Activated CD4-positive, alpha-beta memory T cell treated with anti-CD3 and anti-CD28 coated beads, Interleukin-2, amount 10 ng/mL, durations not matched to agents 7 days and 5 days (primary cell): ENCODE measurements at regions not wholly inside any gene's neighbourhood (a gene's known extent, or its start where the extent isn't known, plus 50 kb on each side); places are given as distances from the start of the nearest gene placed in this dataset.

Experiments used
- CTCF ChIA-PET: fragments of 350-600 bp; sonication (Branson Sonifier 250); formaldehyde crosslinking; loops from one replicate; lab custom pipeline; 2021; ENCODE audit warnings: antibody characterized with exemption, inconsistent platforms; lab: Charles Lee
- POLR2A ChIA-PET: fragments of 350-600 bp; sonication (Branson Sonifier 250); formaldehyde crosslinking; loops from one replicate; lab custom pipeline; 2021; ENCODE audit warnings: antibody characterized with exemption; lab: Charles Lee
- DNase-seq: peaks from one replicate; pipeline ENCODE4 v3.0.0-alpha.2; 2020
- H3K27ac Mint-ChIP-seq: one replicate; pipeline ENCODE4 v1.8.0; 2021; ENCODE audit warnings: mild to moderate bottlenecking, mixed read lengths
- H3K27me3 Mint-ChIP-seq: one replicate; pipeline ENCODE4 v1.8.0; 2021; ENCODE audit warnings: mixed read lengths
- H3K36me3 Mint-ChIP-seq: one replicate; pipeline ENCODE4 v1.8.0; 2021; ENCODE audit warnings: low read depth, mixed read lengths
- H3K4me1 Mint-ChIP-seq: one replicate; pipeline ENCODE4 v1.8.0; 2021; ENCODE audit warnings: mixed read lengths
- H3K4me3 Mint-ChIP-seq: one replicate; pipeline ENCODE4 v1.8.0; 2021; ENCODE audit warnings: mild to moderate bottlenecking, mixed read lengths
- H3K9me3 Mint-ChIP-seq: one replicate; pipeline ENCODE4 v1.8.0; 2021; ENCODE audit warnings: mixed read lengths

- POLR2A ChIA-PET: no interaction called here
- Mint-ChIP-seq H3K27me3 (peaks cover 5% of the 10 kb centered on the region), H3K4me1 (peaks cover 11% of the 10 kb centered on the region), H3K9me3 (no peaks in the 10 kb centered on the region), H3K27ac (no peak overlapping the region), H3K4me3 (no peak overlapping the region), H3K36me3 (no peaks in the 10 kb centered on the region)
- CTCF ChIA-PET: interaction anchor here (0.8 to 2.8 kb wide), 7 partner anchors 10 to 603 kb away, joined by 3 to 27 read pairs (median 5); no protein-coding TSS in a partner anchor
- DNase-seq: no peak
Measured at GRCh38 chr2:157192445-157193423, 64.8 kb upstream of the GALNT5 start.

GRCh38 chr2:157193461-157193860 is 64.0 kb upstream of the GALNT5 start:
- CTCF ChIA-PET: interaction anchor here (0.8 to 2.8 kb wide), 8 partner anchors 11 to 604 kb away, joined by 3 to 27 read pairs (median 4); no protein-coding TSS in a partner anchor
- H3K36me3 Mint-ChIP-seq: no peaks in the 10 kb centered on the region
- peaks cover 11% of the 10 kb centered on the region for H3K27me3 Mint-ChIP-seq
- H3K4me3 Mint-ChIP-seq: no peak overlapping the region
- no peak for DNase-seq
- POLR2A ChIA-PET: no interaction called here
- H3K4me1 Mint-ChIP-seq: peaks cover 11% of the 10 kb centered on the region
- H3K27ac Mint-ChIP-seq: no peak overlapping the region
- no peaks in the 10 kb centered on the region for H3K9me3 Mint-ChIP-seq

GRCh38 chr2:157194097-157194688 is 63.3 kb upstream of the GALNT5 start:
- Mint-ChIP-seq H3K4me3 (no peak overlapping the region), H3K27ac (no peak overlapping the region), H3K27me3 (peaks cover 12% of the 10 kb centered on the region), H3K9me3 (no peaks in the 10 kb centered on the region), H3K36me3 (no peaks in the 10 kb centered on the region), H3K4me1 (peaks cover 11% of the 10 kb centered on the region)
- CTCF ChIA-PET: interaction anchor here (0.6 to 2.8 kb wide), 8 partner anchors 10 to 859 kb away, joined by 3 to 27 read pairs (median 4); no protein-coding TSS in a partner anchor
- POLR2A ChIA-PET: no interaction called here
- DNase-seq: peak; percentile 21

GRCh38 chr2:157194844-157195243 is 62.7 kb upstream of the GALNT5 start:
- peaks cover 12% of the 10 kb centered on the region for H3K27me3 Mint-ChIP-seq
- CTCF ChIA-PET: interaction anchor here (2.8 kb wide), 1 partner anchor 12 kb away, joined by 27 read pairs; no protein-coding TSS in a partner anchor
- H3K9me3 Mint-ChIP-seq: no peaks in the 10 kb centered on the region
- POLR2A ChIA-PET: no interaction called here
- no peak overlapping the region for H3K27ac Mint-ChIP-seq
- DNase-seq: no peak
- H3K4me1 Mint-ChIP-seq: peaks cover 11% of the 10 kb centered on the region
- H3K36me3 Mint-ChIP-seq: no peaks in the 10 kb centered on the region
- H3K4me3 Mint-ChIP-seq: no peak overlapping the region

- Mint-ChIP-seq H3K4me3 (no peak overlapping the region), H3K27ac (no peak overlapping the region), H3K4me1 (peaks cover 11% of the 10 kb centered on the region), H3K36me3 (no peaks in the 10 kb centered on the region), H3K27me3 (peaks cover 12% of the 10 kb centered on the region), H3K9me3 (no peaks in the 10 kb centered on the region)
- ChIA-PET CTCF (no interaction called here), POLR2A (no interaction called here)
- DNase-seq: no peak
Measured at GRCh38 chr2:157196956-157197355, 60.5 kb upstream of the GALNT5 start.

- H3K27me3 Mint-ChIP-seq: peaks cover 12% of the 10 kb centered on the region
- no peak overlapping the region for H3K4me3 Mint-ChIP-seq
- no peaks in the 10 kb centered on the region for H3K9me3 Mint-ChIP-seq
- no peak overlapping the region for H3K27ac Mint-ChIP-seq
- H3K36me3 Mint-ChIP-seq: no peaks in the 10 kb centered on the region
- peaks cover 8% of the 10 kb centered on the region for H3K4me1 Mint-ChIP-seq
- DNase-seq: no peak
- CTCF ChIA-PET: no interaction called here
- POLR2A ChIA-PET: no interaction called here
Measured at GRCh38 chr2:157197848-157198247, 59.7 kb upstream of the GALNT5 start.

GRCh38 chr2:157203651-157204050 is 53.9 kb upstream of the GALNT5 start:
- H3K27ac Mint-ChIP-seq: no peak overlapping the region
- H3K27me3 Mint-ChIP-seq: peaks cover 13% of the 10 kb centered on the region
- POLR2A ChIA-PET: no interaction called here
- H3K36me3 Mint-ChIP-seq: no peaks in the 10 kb centered on the region
- H3K9me3 Mint-ChIP-seq: no peaks in the 10 kb centered on the region
- H3K4me3 Mint-ChIP-seq: no peak overlapping the region
- DNase-seq: no peak
- CTCF ChIA-PET: interaction anchor here (1.1 kb wide), 1 partner anchor 10 kb away, joined by 7 read pairs; no protein-coding TSS in a partner anchor
- no peaks in the 10 kb centered on the region for H3K4me1 Mint-ChIP-seq

GRCh38 chr2:157204401-157204800 is 53.1 kb upstream of the GALNT5 start:
- POLR2A ChIA-PET: no interaction called here

GRCh38 chr2:157206916-157207315 is 50.6 kb upstream of the GALNT5 start:
- H3K4me1 Mint-ChIP-seq: no peaks in the 10 kb centered on the region

More at GRCh38 chr2:157204401-157204800, 53.1 kb upstream of the GALNT5 start:
- Mint-ChIP-seq H3K27me3 (peaks cover 12% of the 10 kb centered on the region), H3K4me3 (no peak overlapping the region), H3K36me3 (no peaks in the 10 kb centered on the region), H3K4me1 (no peaks in the 10 kb centered on the region), H3K9me3 (no peaks in the 10 kb centered on the region), H3K27ac (no peak overlapping the region)
- CTCF ChIA-PET: interaction anchor here (1.1 kb wide), 1 partner anchor 11 kb away, joined by 7 read pairs; no protein-coding TSS in a partner anchor
- no peak for DNase-seq

More at GRCh38 chr2:157206916-157207315, 50.6 kb upstream of the GALNT5 start:
- Mint-ChIP-seq H3K27me3 (peaks cover 15% of the 10 kb centered on the region), H3K4me3 (no peak overlapping the region), H3K27ac (no peak overlapping the region), H3K36me3 (no peaks in the 10 kb centered on the region), H3K9me3 (no peaks in the 10 kb centered on the region)
- DNase-seq: no peak
- CTCF ChIA-PET: no interaction called here
- POLR2A ChIA-PET: no interaction called here
